HEK293 (cell line): ENCODE measurements at regions not wholly inside any gene's neighbourhood (a gene's known extent, or its start where the extent isn't known, plus 50 kb on each side); places are given as distances from the start of the nearest gene placed in this dataset.

Experiments used
- CTCF ChIA-PET: fragments of 350-600 bp; formaldehyde crosslinking; extraction: SDS; loops from one replicate; lab custom pipeline; 2021; ENCODE audit warnings: antibody characterized with exemption; lab: Yijun Ruan, JAX
- POLR2A ChIA-PET: fragments of 300-600 bp; formaldehyde crosslinking; extraction: SDS; loops from one replicate; lab custom pipeline; 2020; ENCODE audit warnings: antibody characterized with exemption, inconsistent platforms; lab: Yijun Ruan, JAX
- H3K27ac ChIP-seq: fragments of 200-500 bp; sonication (Bioruptor generic); 2 replicates; pipeline ENCODE4 v1.5.1; 2014; ENCODE audit warnings: low read depth, low read length, control low read depth, inconsistent platforms; ENCODE audit errors: extremely low read depth
- H3K36me3 ChIP-seq, 2 experiments: fragments of 200-500 bp in 1 of 2; sonication (Bioruptor generic) in 1 of 2; 1 replicate in 1 of 2; 2 replicates in 1 of 2; pipeline ENCODE4 v1.5.1; 2014 to 2017; ENCODE audit warnings: inconsistent platforms in 2 of 2, low read length in 2 of 2; ENCODE audit not compliant: control insufficient read depth in 2 of 2, insufficient read depth in 1 of 2
- H3K4me1 ChIP-seq: fragments of 200-500 bp; sonication (Bioruptor generic); 2 replicates; pipeline ENCODE4 v1.5.1; 2014; ENCODE audit warnings: mild to moderate bottlenecking, low read length, inconsistent platforms; ENCODE audit not compliant: control insufficient read depth, insufficient read depth
- H3K4me3 ChIP-seq: 2 replicates; pipeline ENCODE4 v1.5.1; 2011; ENCODE audit warnings: low read depth, mild to moderate bottlenecking, control low read depth, low read length, moderate library complexity
- H3K9me3 ChIP-seq: fragments of 200-500 bp; sonication (Bioruptor generic); 2 replicates; pipeline ENCODE4 v1.5.1; 2014; ENCODE audit warnings: low read depth, low read length, inconsistent platforms; ENCODE audit not compliant: control insufficient read depth, insufficient read depth
- AEBP2 ChIP-seq: fragments of 450-650 bp; formaldehyde crosslinking; IDR thresholded peaks from 2 replicates; pipeline ENCODE4 v1.5.1; 2016; ENCODE audit warnings: missing biosample characterization, missing genetic modification characterization, borderline replicate concordance
- GFI1B ChIP-seq: fragments of 450-650 bp; formaldehyde crosslinking; IDR thresholded peaks from 2 replicates; pipeline ENCODE4 v1.5.1; 2016; ENCODE audit warnings: missing biosample characterization, missing genetic modification characterization
- HOXC10 ChIP-seq: sonication (generic); formaldehyde crosslinking; IDR thresholded peaks from 2 replicates; pipeline ENCODE4 v1.8.1; 2023; ENCODE audit warnings: mild to moderate bottlenecking, missing genetic modification reagents
- MZF1 ChIP-seq: fragments of 450-650 bp; formaldehyde crosslinking; IDR thresholded peaks from 2 replicates; pipeline ENCODE4 v1.5.1; 2017; ENCODE audit warnings: missing biosample characterization, missing genetic modification characterization, borderline replicate concordance
- ZBTB10 ChIP-seq: fragments of 450-650 bp; formaldehyde crosslinking; IDR thresholded peaks from 2 replicates; pipeline ENCODE4 v1.5.1; 2016; ENCODE audit warnings: missing biosample characterization, missing genetic modification characterization
- ZBTB7A ChIP-seq: fragments of 450-650 bp; formaldehyde crosslinking; IDR thresholded peaks from 2 replicates; pipeline ENCODE4 v1.5.1; 2016; ENCODE audit warnings: low read depth, missing biosample characterization, missing genetic modification characterization
- ZBTB8A ChIP-seq: fragments of 450-650 bp; formaldehyde crosslinking; IDR thresholded peaks from 2 replicates; pipeline ENCODE4 v1.5.1; 2016; ENCODE audit warnings: missing biosample characterization, missing genetic modification characterization
- ZNF133 ChIP-seq: fragments of 450-650 bp; formaldehyde crosslinking; IDR thresholded peaks from 2 replicates; pipeline ENCODE4 v1.5.1; 2016; ENCODE audit warnings: missing biosample characterization, missing genetic modification characterization
- ZNF280D ChIP-seq: fragments of 450-650 bp; formaldehyde crosslinking; IDR thresholded peaks from 2 replicates; pipeline ENCODE4 v1.5.1; 2016; ENCODE audit warnings: missing biosample characterization, missing genetic modification characterization
- ZNF324 ChIP-seq: fragments of 450-650 bp; formaldehyde crosslinking; IDR thresholded peaks from 2 replicates; pipeline ENCODE4 v1.5.1; 2016; ENCODE audit warnings: missing biosample characterization, missing genetic modification characterization
- ZNF398 ChIP-seq: fragments of 450-650 bp; formaldehyde crosslinking; IDR thresholded peaks from 2 replicates; pipeline ENCODE4 v1.5.1; 2017; ENCODE audit warnings: missing biosample characterization, missing genetic modification characterization
- ZNF654 ChIP-seq: fragments of 450-650 bp; formaldehyde crosslinking; IDR thresholded peaks from 2 replicates; pipeline ENCODE4 v1.5.1; 2016; ENCODE audit warnings: low read depth, missing biosample characterization, missing genetic modification characterization
- ZNF660 ChIP-seq: fragments of 450-650 bp; IDR thresholded peaks from 2 replicates; pipeline ENCODE4 v1.5.1; 2018; ENCODE audit warnings: missing biosample characterization, mild to moderate bottlenecking, missing genetic modification characterization
- ZNF76 ChIP-seq: fragments of 450-650 bp; formaldehyde crosslinking; IDR thresholded peaks from 2 replicates; pipeline ENCODE4; 2016; ENCODE audit warnings: low read depth, missing biosample characterization, missing genetic modification characterization, borderline replicate concordance
- ZNF777 ChIP-seq: fragments of 450-650 bp; formaldehyde crosslinking; IDR thresholded peaks from 2 replicates; pipeline ENCODE4 v1.5.1; 2017; ENCODE audit warnings: missing biosample characterization, missing genetic modification characterization, borderline replicate concordance
- ZNF830 ChIP-seq: fragments of 450-650 bp; IDR thresholded peaks from 2 replicates; pipeline ENCODE4 v1.5.0; 2018; ENCODE audit warnings: missing biosample characterization, missing genetic modification characterization, low read depth, mild to moderate bottlenecking, moderate library complexity
- TF ChIP-seq, protein P1 (sequence below): fragments of 450-650 bp; formaldehyde crosslinking; IDR thresholded peaks from 2 replicates; pipeline ENCODE4 v1.5.1; 2016; ENCODE audit warnings: missing biosample characterization, missing genetic modification characterization

DNA sequence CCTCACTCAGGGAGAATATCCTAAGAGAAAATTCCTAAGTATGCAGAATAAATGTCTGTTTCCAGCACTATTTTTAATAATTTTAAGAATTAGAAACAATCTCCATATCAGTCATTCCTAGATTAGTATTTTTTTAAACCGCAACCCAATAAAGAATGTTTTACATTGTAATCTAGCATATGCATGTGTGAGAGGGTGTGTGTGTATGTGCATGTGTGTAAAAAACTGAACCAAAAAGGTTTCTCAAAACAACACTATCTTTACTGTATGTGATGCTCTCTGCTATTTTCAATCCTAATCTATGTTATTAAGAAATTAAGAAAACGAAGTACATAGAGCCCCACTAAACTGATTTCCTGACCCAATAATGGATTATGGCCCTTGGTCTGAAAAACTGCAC is 90.6 kb upstream of the AKIP1 start (continued):
- TF ChIP-seq ZBTB7A (tag by site-specific recombination) (no peak), ZNF830 (tag by site-specific recombination) (no peak), ZNF133 (tag by site-specific recombination) (no peak), ZBTB8A (tag by site-specific recombination) (no peak), ZBTB10 (no peak), AEBP2 (no peak)
- TF ChIP-seq, all 188 proteins: peak for 0

- no peaks in the 10 kb centered on the region for H3K9me3 ChIP-seq
- POLR2A ChIA-PET = interaction anchor here (0.9 kb wide), 1 partner anchor 10 kb away, joined by 3 read pairs; no protein-coding TSS in a partner anchor
- TF ChIP-seq ZNF76 (tag by site-specific recombination) (no peak), ZNF777 (tag by site-specific recombination) (no peak), ZNF280D (tag by site-specific recombination) (no peak), MZF1 (tag by site-specific recombination) (no peak), ZNF654 (no peak), ZNF660 (tag by site-specific recombination) (no peak), ZNF398 (tag by site-specific recombination) (no peak), ZNF324 (tag by site-specific recombination) (no peak), HOXC10 (CRISPR knock-in tag) (no peak), GFI1B (tag by site-specific recombination) (no peak)
- TF ChIP-seq, protein P1, sequence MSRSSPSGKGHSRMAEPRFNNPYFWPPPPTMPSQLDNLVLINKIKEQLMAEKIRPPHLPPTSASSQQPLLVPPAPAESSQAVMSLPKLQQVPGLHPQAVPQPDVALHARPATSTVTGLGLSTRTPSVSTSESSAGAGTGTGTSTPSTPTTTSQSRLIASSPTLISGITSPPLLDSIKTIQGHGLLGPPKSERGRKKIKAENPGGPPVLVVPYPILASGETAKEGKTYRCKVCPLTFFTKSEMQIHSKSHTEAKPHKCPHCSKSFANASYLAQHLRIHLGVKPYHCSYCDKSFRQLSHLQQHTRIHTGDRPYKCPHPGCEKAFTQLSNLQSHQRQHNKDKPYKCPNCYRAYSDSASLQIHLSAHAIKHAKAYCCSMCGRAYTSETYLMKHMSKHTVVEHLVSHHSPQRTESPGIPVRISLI (tag by site-specific recombination) = no peak
- CTCF ChIA-PET = interaction anchor here (0.6 to 1.7 kb wide), 5 partner anchors 9 to 187 kb away, joined by 3 to 6 read pairs (median 3); no protein-coding TSS in a partner anchor
- no peak overlapping the region for H3K27ac ChIP-seq
- no peaks in the 10 kb centered on the region for H3K4me1 ChIP-seq
- no peak overlapping the region for H3K4me3 ChIP-seq
- no peaks in the 10 kb centered on the region for H3K36me3 ChIP-seq
These were observed 88.5 kb upstream of the AKIP1 start for GRCh38 chr11:8822469-8822868.
